NCI-H2171 (cell line): ENCODE measurements at regions not wholly inside any gene's neighbourhood (a gene's known extent, or its start where the extent isn't known, plus 50 kb on each side); places are given as distances from the start of the nearest gene placed in this dataset.
"Not testable (repeated sequence)": the region's sequence is repeated elsewhere in the genome, so short reads cannot be mapped to it uniquely, and the experiment has no call there.

ENCODE experiments used
- DNase-seq: peaks from one replicate; lab custom pipeline; 2025; lab: John Stamatoyannopoulos, UW

DNA sequence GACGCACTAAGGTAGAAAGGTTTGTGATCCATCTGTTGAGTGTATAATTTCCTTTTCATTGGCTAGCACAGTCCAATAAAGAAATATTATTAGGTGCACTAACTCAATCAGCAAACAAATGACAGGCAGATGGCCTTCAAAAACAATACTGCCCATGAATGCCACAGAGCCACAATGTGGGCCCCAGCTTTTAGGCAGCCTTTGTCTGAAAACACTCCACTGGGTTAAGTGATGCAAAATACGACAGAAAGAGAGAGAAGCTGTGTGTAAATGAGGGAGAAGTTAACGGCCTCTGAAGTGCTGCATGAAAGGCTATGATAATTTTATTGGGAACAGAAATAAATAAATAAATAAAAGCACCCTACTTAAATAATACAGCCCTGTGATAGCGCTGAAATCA lies 274.6 kb downstream of the NKX6-1 start:
- DNase-seq, result no peak

DNA sequence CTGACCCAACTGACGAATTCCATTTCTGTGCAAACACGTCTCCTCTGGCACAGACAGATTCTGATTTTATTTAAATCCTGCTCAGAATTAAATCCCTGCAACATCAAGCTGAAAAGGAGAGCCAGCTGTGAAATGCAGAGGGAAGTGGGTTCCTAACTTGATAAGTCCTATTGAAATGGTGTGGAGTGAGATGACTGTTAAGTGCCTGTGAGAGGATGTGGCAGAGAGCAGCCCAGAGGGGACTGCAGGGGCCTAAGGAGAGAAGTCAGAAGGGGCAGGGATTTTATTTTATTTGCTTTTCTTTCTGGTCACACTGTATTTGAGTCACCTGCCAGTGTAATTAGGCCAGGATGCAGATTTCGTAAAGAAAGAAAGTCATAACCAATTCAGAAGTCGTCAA lies 277.4 kb downstream of the NKX6-1 start:
- DNase-seq, result no peak

- DNase-seq, result no peak
Observed at GRCh38 chr4:84220990-84221389, 278.1 kb downstream of the NKX6-1 start.

DNA sequence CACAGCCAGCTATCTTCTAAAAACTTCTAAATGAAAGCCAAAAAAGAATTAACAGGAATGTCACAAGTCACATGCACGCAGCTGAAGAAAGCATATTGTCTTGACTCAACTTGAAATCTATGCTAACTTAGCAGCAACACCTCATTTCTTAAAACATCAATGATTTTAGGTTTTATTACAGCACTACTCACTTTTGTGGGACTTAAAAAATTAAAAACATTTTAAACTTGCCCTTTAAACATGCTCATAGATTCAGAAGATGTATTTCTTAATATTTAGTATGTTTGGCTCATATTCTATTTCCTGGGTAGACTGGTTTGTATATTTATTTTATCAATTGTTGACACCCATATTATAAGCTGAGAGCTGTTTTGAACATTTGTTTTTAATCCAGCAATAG lies 279.4 kb downstream of the NKX6-1 start:
- no peak for DNase-seq

- peak; percentile 2 for DNase-seq
Observed at GRCh38 chr4:84218031-84218430, 281.1 kb downstream of the NKX6-1 start.

DNA sequence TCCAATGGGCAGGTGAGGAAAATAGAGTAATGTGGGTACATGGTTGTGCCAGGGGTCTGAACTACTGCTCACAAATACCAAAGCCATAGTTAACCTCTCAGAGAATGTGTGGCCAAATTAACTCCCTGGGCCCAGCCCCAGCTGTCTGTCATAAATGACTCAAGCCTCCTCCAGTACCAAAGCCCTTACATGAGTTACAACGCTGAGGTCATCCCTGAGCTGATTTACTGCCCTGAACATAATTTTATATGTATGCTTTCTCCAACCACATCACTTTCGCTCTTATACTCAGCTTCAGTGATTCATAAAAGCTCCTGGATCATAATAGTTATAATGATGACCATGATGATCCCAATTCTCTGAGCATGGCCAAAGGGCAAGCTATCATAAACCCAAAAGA lies 283.9 kb downstream of the NKX6-1 start:
- DNase-seq, result no peak

DNA sequence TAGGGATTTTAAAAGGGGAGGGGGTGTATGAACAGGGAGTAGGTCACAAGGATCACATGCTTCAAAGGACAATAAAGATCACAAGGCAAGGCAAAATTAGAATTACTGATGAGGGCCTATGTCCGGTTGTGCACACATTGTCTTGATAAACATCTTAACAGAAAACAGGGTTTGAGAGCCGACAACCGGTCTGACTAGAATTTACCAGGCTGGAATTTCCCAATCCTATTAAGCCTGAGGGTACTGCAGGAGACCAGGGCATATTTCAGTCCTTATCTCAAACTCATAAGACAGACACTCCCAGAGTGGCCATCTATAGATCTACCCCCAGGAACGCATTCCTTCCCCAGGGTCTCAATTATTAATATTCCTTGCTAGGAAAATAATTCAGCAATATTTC lies 292.9 kb downstream of the NKX6-1 start:
- not testable (repeated sequence) for DNase-seq

- no peak for DNase-seq
Observed at GRCh38 chr4:84189144-84189543, 309.9 kb downstream of the NKX6-1 start.

GRCh38 chr4:84179409-84179808 lies 319.7 kb downstream of the NKX6-1 start:
- no peak for DNase-seq

GRCh38 chr4:84177831-84178542 lies 321.1 kb downstream of the NKX6-1 start:
- DNase-seq, result no peak

DNA sequence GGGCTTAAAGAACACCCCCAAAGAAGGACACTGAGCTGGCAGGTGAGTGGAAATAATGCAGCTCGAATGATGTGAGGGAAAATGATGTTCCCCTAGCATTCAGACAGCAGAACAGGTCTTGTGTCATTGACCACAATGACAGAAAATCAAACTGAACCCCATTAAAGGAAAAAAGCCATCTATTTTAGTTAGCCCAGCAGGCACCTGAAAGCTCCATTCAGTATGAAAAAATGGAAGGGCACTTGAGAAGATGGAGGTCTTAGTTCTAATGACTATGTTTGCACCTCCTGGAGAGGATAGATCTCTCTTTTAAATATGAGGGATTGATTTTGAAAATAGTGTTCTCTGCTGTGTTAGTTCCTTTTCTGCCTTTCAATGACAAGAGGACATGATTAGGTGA lies 323.1 kb downstream of the NKX6-1 start:
- DNase-seq, result no peak

GRCh38 chr4:84171871-84172270 lies 327.2 kb downstream of the NKX6-1 start:
- no peak for DNase-seq

DNA sequence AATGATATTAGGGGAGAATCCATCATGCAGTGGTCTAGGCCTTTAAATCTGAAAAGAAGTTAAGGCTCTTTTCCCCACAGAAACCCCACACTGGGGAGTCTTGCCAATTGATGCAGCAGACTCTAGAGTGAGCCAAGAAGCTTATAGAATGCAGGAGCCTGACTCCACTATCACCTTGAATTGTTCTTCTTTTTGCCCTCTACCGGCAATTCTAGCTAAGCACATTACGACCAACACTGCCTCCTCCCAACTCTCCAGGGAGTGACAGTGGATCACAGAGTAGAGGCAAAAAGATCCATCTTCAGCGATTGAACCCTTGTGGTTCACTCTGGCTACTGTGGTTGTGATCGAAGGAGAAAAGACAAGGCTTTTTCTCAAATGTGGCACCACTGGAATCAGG lies 331.5 kb downstream of the NKX6-1 start:
- no peak for DNase-seq

- DNase-seq, result no peak
Observed at GRCh38 chr4:84167093-84167492, 332.0 kb downstream of the NKX6-1 start.

GRCh38 chr4:84166486-84166885 lies 332.6 kb downstream of the NKX6-1 start:
- no peak for DNase-seq

DNA sequence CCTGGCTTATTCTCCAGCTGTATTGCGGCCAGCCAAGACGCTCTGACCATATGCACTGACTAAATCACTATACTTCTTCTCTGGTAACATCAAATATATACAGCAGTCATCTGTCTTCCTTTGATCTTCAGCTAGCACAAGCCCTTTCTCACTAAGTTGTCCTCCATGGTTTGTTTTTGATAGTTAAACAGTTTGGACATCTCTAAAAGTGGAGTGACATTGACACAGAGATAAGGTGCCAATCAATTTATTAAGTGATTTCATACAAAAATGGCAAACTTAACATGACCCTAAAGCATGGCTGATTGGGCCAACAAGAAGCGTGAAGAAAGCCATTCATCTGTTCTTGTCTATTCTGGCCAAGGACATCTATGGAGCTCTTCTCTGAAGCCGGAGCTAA lies 334.9 kb downstream of the NKX6-1 start:
- DNase-seq, result no peak

DNA sequence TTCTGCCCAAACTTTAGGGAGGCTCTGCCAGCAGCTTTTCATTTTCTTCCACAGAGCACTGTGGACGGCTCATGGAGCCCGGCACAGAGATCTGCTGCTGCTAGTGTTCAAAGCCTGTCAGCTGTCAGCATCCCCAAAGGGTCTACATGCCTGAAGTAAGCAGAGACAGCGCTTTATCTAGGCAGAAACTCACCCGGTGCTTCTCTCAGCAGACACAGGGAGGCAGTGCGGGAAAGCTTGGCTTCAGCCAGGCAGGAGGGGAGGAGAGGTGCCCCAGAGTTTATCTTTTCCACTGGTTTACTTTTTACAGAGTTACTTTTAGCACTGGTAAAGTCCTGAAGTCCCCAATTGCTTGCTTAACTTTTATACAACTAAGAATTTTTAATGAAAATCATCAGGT lies 339.3 kb downstream of the NKX6-1 start:
- DNase-seq, result no peak

GRCh38 chr4:84158670-84159069 lies 340.4 kb downstream of the NKX6-1 start:
- no peak for DNase-seq

DNA sequence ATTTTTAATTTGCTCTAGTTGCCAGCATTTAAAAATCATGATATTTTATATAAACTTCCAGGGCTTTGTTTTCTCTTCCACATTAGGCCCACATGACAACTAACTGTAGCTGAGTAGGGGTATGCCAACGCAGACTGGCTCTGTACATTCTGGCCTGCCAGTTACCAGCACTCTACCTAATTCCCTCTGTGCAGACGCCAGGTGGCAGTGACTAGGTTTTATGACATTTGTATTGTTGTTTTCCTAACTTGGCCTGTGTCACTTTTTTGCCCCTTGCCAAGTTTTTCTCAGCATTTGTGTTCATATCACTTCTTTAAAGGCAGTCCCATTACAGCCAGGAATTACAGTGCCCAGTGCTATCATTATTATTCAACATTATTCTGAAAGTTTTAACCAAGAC lies 347.5 kb downstream of the NKX6-1 start:
- no peak for DNase-seq

DNA sequence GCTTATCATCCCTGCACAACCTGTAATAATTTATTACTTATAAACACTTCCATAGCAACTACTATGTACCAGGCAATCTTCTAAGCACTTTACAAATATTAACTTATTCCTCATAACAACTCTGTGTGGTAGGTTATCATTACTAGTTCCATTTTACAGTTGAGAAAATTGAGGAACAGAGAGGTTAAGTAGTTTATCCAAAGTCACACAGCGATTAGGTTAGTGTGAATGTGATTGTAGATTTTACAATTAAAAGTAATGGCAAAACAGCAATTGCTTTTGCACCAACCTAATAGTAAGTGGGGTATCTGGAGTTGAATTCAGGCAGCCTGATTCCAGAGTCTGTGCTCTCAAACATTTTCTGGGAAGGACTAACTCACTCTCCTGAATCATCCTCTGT lies 348.9 kb downstream of the NKX6-1 start:
- DNase-seq, result no peak

GRCh38 chr4:84147831-84148230 lies 351.3 kb downstream of the NKX6-1 start:
- DNase-seq, result no peak

GRCh38 chr4:84146300-84146959 lies 352.7 kb downstream of the NKX6-1 start:
- no peak for DNase-seq

DNA sequence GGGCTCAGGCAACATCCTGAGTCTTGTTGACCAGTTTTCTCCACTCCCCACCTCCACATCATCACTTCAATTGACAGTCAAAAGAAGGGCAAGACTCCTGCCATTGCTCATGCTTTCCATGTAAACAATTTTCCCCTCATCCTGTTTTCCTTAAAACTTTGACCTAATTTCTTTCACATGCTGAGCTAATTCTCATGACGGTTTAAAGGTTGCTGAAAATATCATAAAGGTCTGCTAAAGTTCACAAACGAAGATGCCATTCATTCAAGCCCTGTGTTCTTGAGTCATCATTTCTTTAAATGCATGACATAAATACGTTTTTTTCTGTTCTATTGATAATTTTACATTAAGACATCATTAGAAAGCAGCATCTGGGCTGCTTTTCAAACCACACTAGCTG lies 353.9 kb downstream of the NKX6-1 start:
- DNase-seq, result no peak

- peak; percentile 16 for DNase-seq
Observed at GRCh38 chr4:84126911-84127310, 372.2 kb downstream of the NKX6-1 start.
